Limb (tissue), 2 donors: ENCODE measurements at regions not wholly inside any gene's neighbourhood (a gene's known extent, or its start where the extent isn't known, plus 50 kb on each side); places are given as distances from the start of the nearest gene placed in this dataset.

ENCODE experiments used
- DNase-seq, 2 donors: peaks; one replicate each; pipeline ENCODE4 v3.0.0-alpha.2; 2016; ENCODE audit errors: extremely low spot score in 2 of 2

- no peak for DNase-seq
Observed at GRCh38 chr2:139836769-139837168, 1056.6 kb upstream of the NXPH2 start.

GRCh38 chr2:139835101-139835500 is 1054.9 kb upstream of the NXPH2 start:
- no peak for DNase-seq

GRCh38 chr2:139828011-139828410 is 1047.8 kb upstream of the NXPH2 start:
- DNase-seq, result no peak

- DNase-seq, result no peak
Observed at GRCh38 chr2:139825726-139826125, 1045.5 kb upstream of the NXPH2 start.

GRCh38 chr2:139819273-139819796 is 1039.1 kb upstream of the NXPH2 start:
- no peak for DNase-seq

GRCh38 chr2:139814458-139814857 is 1034.3 kb upstream of the NXPH2 start:
- DNase-seq, result no peak

GRCh38 chr2:139813340-139813739 is 1033.2 kb upstream of the NXPH2 start:
- no peak for DNase-seq

GRCh38 chr2:139805441-139805840 is 1025.3 kb upstream of the NXPH2 start:
- no peak for DNase-seq

- no peak for DNase-seq
Observed at GRCh38 chr2:139798391-139798790, 1018.2 kb upstream of the NXPH2 start.

- peak in 1 of 2 donors; percentile 74 for DNase-seq
Observed at GRCh38 chr2:139790807-139791752, 1010.9 kb upstream of the NXPH2 start.

GRCh38 chr2:139790136-139790535 is 1009.9 kb upstream of the NXPH2 start:
- DNase-seq, result no peak

GRCh38 chr2:139778732-139779131 is 998.5 kb upstream of the NXPH2 start:
- DNase-seq, result no peak

- no peak for DNase-seq
Observed at GRCh38 chr2:139773720-139774277, 993.6 kb upstream of the NXPH2 start.

GRCh38 chr2:139769633-139770032 is 989.4 kb upstream of the NXPH2 start:
- DNase-seq, result no peak

- DNase-seq, result no peak
Observed at GRCh38 chr2:139763705-139764104, 983.5 kb upstream of the NXPH2 start.

- DNase-seq, result no peak
Observed at GRCh38 chr2:139759000-139759505, 978.9 kb upstream of the NXPH2 start.

GRCh38 chr2:139746901-139747300 is 966.7 kb upstream of the NXPH2 start:
- no peak for DNase-seq

- no peak for DNase-seq
Observed at GRCh38 chr2:139744273-139744672, 964.1 kb upstream of the NXPH2 start.

- DNase-seq, result no peak
Observed at GRCh38 chr2:139742216-139743172, 962.3 kb upstream of the NXPH2 start.

- DNase-seq, result no peak
Observed at GRCh38 chr2:139737659-139738058, 957.5 kb upstream of the NXPH2 start.

- DNase-seq, result no peak
Observed at GRCh38 chr2:139730197-139730596, 950.0 kb upstream of the NXPH2 start.
